Keratinocyte (primary cell): ENCODE measurements at regions not wholly inside any gene's neighbourhood (a gene's known extent, or its start where the extent isn't known, plus 50 kb on each side); places are given as distances from the start of the nearest gene placed in this dataset.

Experiments
- DNase-seq: peaks from one replicate; pipeline ENCODE4 v3.0.0-alpha.2; 2011; ENCODE audit warnings: low read depth, missing footprints, low spot score
- FAIRE-seq: peaks from 2 replicates; lab custom pipeline; 2011; peaks lifted over from hg19 to GRCh38; lab: Jason Lieb, UNC
- H2AFZ ChIP-seq: 2 replicates; pipeline ENCODE4 v1.6.0; 2012; ENCODE audit warnings: low read length, control low read depth, inconsistent platforms; ENCODE audit not compliant: control insufficient read depth
- H3K27ac ChIP-seq: 2 replicates; pipeline ENCODE4 v1.5.1; 2011; ENCODE audit warnings: low read length; ENCODE audit not compliant: control insufficient read depth, insufficient read depth
- H3K27me3 ChIP-seq: 3 replicates; pipeline ENCODE4 v1.6.0; 2011; ENCODE audit warnings: low read length; ENCODE audit not compliant: control insufficient read depth, insufficient read depth; ENCODE audit errors: extremely low read depth
- H3K36me3 ChIP-seq, 2 experiments: 2 replicates in 1 of 2; 3 replicates in 1 of 2; pipeline ENCODE4 v1.5.1; 2011; ENCODE audit warnings: low read length in 2 of 2, mild to moderate bottlenecking in 1 of 2; ENCODE audit not compliant: control insufficient read depth in 2 of 2, insufficient read depth in 2 of 2; ENCODE audit errors: extremely low read depth in 1 of 2
- H3K4me1 ChIP-seq: 3 replicates; pipeline ENCODE4 v1.5.1; 2011; ENCODE audit warnings: low read length; ENCODE audit not compliant: control insufficient read depth, insufficient read depth; ENCODE audit errors: extremely low read depth
- H3K4me2 ChIP-seq: 3 replicates; pipeline ENCODE4 v1.6.0; 2011; ENCODE audit warnings: low read depth, low read length; ENCODE audit not compliant: control insufficient read depth, insufficient read depth; ENCODE audit errors: extremely low read depth
- H3K4me3 ChIP-seq, 3 experiments: fragments of 200-600 bp in 1 of 3; sonication (generic) in 1 of 3; 2 replicates in 2 of 3; 3 replicates in 1 of 3; pipeline ENCODE4 v1.5.1; 2011 to 2016; ENCODE audit warnings: low read length in 3 of 3, mild to moderate bottlenecking in 3 of 3, control low read depth in 2 of 3, inconsistent platforms in 1 of 3, low read depth in 1 of 3, mixed read lengths in 1 of 3, mixed run types in 1 of 3, moderate library complexity in 1 of 3; ENCODE audit not compliant: control insufficient read depth in 2 of 3, insufficient read depth in 2 of 3; ENCODE audit errors: extremely low read depth in 1 of 3
- H3K79me2 ChIP-seq: 2 replicates; pipeline ENCODE4 v1.6.0; 2012; ENCODE audit warnings: low read length; ENCODE audit not compliant: control insufficient read depth, insufficient read depth
- H3K9ac ChIP-seq: 3 replicates; pipeline ENCODE4 v1.6.0; 2011; ENCODE audit warnings: low read length; ENCODE audit not compliant: control insufficient read depth, insufficient read depth; ENCODE audit errors: extremely low read depth
- H3K9me1 ChIP-seq: 3 replicates; pipeline ENCODE4 v1.6.0; 2011; ENCODE audit warnings: low read length; ENCODE audit not compliant: control insufficient read depth, insufficient read depth; ENCODE audit errors: extremely low read depth
- H3K9me3 ChIP-seq: 2 replicates; pipeline ENCODE4 v1.5.1; 2012; ENCODE audit warnings: low read depth, low read length; ENCODE audit not compliant: control insufficient read depth
- H4K20me1 ChIP-seq: 3 replicates; pipeline ENCODE4 v1.6.0; 2011; ENCODE audit warnings: low read length; ENCODE audit not compliant: control insufficient read depth, insufficient read depth; ENCODE audit errors: extremely low read depth
- CTCF ChIP-seq, 3 experiments: IDR thresholded peaks in 1 of 3; conservative IDR thresholded peaks in 1 of 3; optimal IDR thresholded peaks in 1 of 3; 2 replicates in 2 of 3; 3 replicates in 1 of 3; pipeline versions ENCODE3 to v1.5.1; 2011; ENCODE audit warnings: low read length in 3 of 3, mild to moderate bottlenecking in 3 of 3, moderate library complexity in 2 of 3, control low read depth in 1 of 3, inconsistent platforms in 1 of 3; ENCODE audit not compliant: insufficient read depth in 2 of 3; ENCODE audit errors: extremely low read depth in 1 of 3
- EZH2 ChIP-seq: IDR thresholded peaks from one replicate; pipeline ENCODE4 v1.6.1; 2012; ENCODE audit warnings: inconsistent platforms, mild to moderate bottlenecking, low read length, moderate library complexity
- dilution Hi-C: fragments of 300-500 bp; cut with MboI; formaldehyde crosslinking; loops from one replicate; pipeline ENCODE4 v1.7.0; 2020; ENCODE audit warnings: low sequenced_read_pairs; ENCODE audit not compliant: extremely low pct_ligation_motif_present

DNA sequence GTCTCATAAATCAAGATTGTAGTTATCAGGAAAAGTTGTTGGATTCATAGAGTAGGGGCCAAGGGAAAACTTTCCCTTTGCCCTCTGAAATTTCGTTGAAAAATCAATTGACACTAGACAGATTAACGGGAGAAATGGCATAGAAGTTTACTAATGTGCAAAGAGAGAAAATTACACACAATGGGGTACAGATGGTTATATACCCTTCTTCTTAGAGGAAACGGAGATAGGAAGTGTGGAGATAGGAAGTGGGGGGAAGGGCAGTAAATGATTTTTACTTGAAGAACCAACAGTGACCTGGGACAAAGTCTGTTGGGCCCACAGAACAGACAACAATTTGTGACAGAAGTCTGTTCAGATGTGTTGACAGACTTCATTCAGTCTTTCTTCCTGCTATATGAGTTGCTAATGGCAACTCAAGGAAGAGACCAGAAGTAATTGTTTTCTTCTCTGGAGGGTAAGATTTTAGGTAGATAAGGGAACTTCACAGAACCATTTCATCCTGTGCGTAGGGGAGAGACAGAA is 177.9 kb downstream of the C9orf152 start:
- Histone ChIP-seq H3K9me3 (no peaks in the 10 kb centered on the region), H4K20me1 (no peaks in the 10 kb centered on the region), H3K79me2 (no peaks in the 10 kb centered on the region), H3K4me3 (no peak overlapping the region), H3K27me3 (no peaks in the 10 kb centered on the region), H3K9ac (peak overlapping the region; percentile 11), H3K9me1 (no peaks in the 10 kb centered on the region), H3K36me3 (no peaks in the 10 kb centered on the region), H2AFZ (no peak overlapping the region), H3K27ac (peak overlapping the region; percentile 66), H3K4me2 (peak overlapping the region; percentile 42), H3K4me1 (peaks cover 48% of the 10 kb centered on the region)
- TF ChIP-seq CTCF (optimal IDR thresholded peaks at IDR 0.05 in 1 of 3, IDR thresholded peaks at IDR 0.05 in 1 of 3, conservative IDR thresholded peaks at IDR 0.05 in 1 of 3; ENCODE audit: extremely low read depth in 1 of 3, insufficient read depth in 2 of 3, low read length in 3 of 3): no peak
- DNase-seq (no peak), FAIRE-seq (no peak)
- dilution Hi-C loops: no loop called here

- no peaks in the 10 kb centered on the region for H4K20me1 ChIP-seq
- H3K36me3 ChIP-seq: no peaks in the 10 kb centered on the region
- no peaks in the 10 kb centered on the region for H3K27me3 ChIP-seq
- H3K4me2 ChIP-seq: peak overlapping the region; percentile 17
- no peaks in the 10 kb centered on the region for H3K79me2 ChIP-seq
- DNase-seq (peak; percentile 63), FAIRE-seq (peak; percentile 76)
- no peak overlapping the region for H2AFZ ChIP-seq
- no peak for TF ChIP-seq CTCF (optimal IDR thresholded peaks at IDR 0.05 in 1 of 3, IDR thresholded peaks at IDR 0.05 in 1 of 3, conservative IDR thresholded peaks at IDR 0.05 in 1 of 3; ENCODE audit: extremely low read depth in 1 of 3, insufficient read depth in 2 of 3, low read length in 3 of 3)
- TF ChIP-seq EZH2: no peak
- H3K4me1 ChIP-seq: peaks cover 48% of the 10 kb centered on the region
- H3K4me3 ChIP-seq: no peak overlapping the region
- H3K9ac ChIP-seq: no peak overlapping the region
- no peaks in the 10 kb centered on the region for H3K9me3 ChIP-seq
- peak overlapping the region; percentile 66 for H3K27ac ChIP-seq
- dilution Hi-C loops: no loop called here
- H3K9me1 ChIP-seq: no peaks in the 10 kb centered on the region
Observed at GRCh38 chr9:110030632-110031031, 177.3 kb downstream of the C9orf152 start.
